NAMALWA (cell line): ENCODE measurements at regions not wholly inside any gene's neighbourhood (a gene's known extent, or its start where the extent isn't known, plus 50 kb on each side); places are given as distances from the start of the nearest gene placed in this dataset.

ENCODE experiments used
- DNase-seq: peaks from one replicate; pipeline ENCODE4 v3.0.0-alpha.2; 2015; ENCODE audit warnings: low spot score

- DNase-seq = no peak
Measured at GRCh38 chr2:19138264-19138825, 220.1 kb downstream of the OSR1 start.

- DNase-seq = no peak
Measured at GRCh38 chr2:19137433-19137832, 221.0 kb downstream of the OSR1 start.

GRCh38 chr2:19132967-19133366, 225.5 kb downstream of the OSR1 start:
- DNase-seq = no peak

GRCh38 chr2:19131871-19132270, 226.6 kb downstream of the OSR1 start:
- DNase-seq = no peak

- no peak for DNase-seq
Measured at GRCh38 chr2:19128148-19128547, 230.3 kb downstream of the OSR1 start.

- DNase-seq = no peak
Measured at GRCh38 chr2:19127616-19128015, 230.8 kb downstream of the OSR1 start.

GRCh38 chr2:19125901-19126680, 232.3 kb downstream of the OSR1 start:
- no peak for DNase-seq

- no peak for DNase-seq
Measured at GRCh38 chr2:19124135-19124534, 234.3 kb downstream of the OSR1 start.

- no peak for DNase-seq
Measured at GRCh38 chr2:19123556-19123955, 234.9 kb downstream of the OSR1 start.

GRCh38 chr2:19122220-19122619, 236.2 kb downstream of the OSR1 start:
- no peak for DNase-seq

GRCh38 chr2:19120941-19121750, 237.3 kb downstream of the OSR1 start:
- no peak for DNase-seq

- DNase-seq = no peak
Measured at GRCh38 chr2:19120181-19120580, 238.2 kb downstream of the OSR1 start.

- no peak for DNase-seq
Measured at GRCh38 chr2:19119326-19120001, 239.0 kb downstream of the OSR1 start.

- no peak for DNase-seq
Measured at GRCh38 chr2:19116918-19117317, 241.5 kb downstream of the OSR1 start.

GRCh38 chr2:19114754-19115231, 243.6 kb downstream of the OSR1 start:
- DNase-seq = no peak

GRCh38 chr2:19114126-19114525, 244.3 kb downstream of the OSR1 start:
- DNase-seq = no peak

- DNase-seq = no peak
Measured at GRCh38 chr2:19111354-19111753, 247.1 kb downstream of the OSR1 start.

- no peak for DNase-seq
Measured at GRCh38 chr2:19109518-19109917, 248.9 kb downstream of the OSR1 start.

- DNase-seq = no peak
Measured at GRCh38 chr2:19106376-19106775, 252.0 kb downstream of the OSR1 start.

- DNase-seq = no peak
Measured at GRCh38 chr2:19104503-19104902, 253.9 kb downstream of the OSR1 start.

GRCh38 chr2:19102696-19103423, 255.6 kb downstream of the OSR1 start:
- DNase-seq = no peak

GRCh38 chr2:19101968-19102367, 256.5 kb downstream of the OSR1 start:
- no peak for DNase-seq
